A673 (cell line): ENCODE measurements at regions not wholly inside any gene's neighbourhood (a gene's known extent, or its start where the extent isn't known, plus 50 kb on each side); places are given as distances from the start of the nearest gene placed in this dataset.

Experiments
- BruUV-seq: library from RNA; stranded (reverse); fragments of 400-500 nt; replicated peaks from 2 replicates; lab custom pipeline; 2021; lab: Mats Ljungman, UMichigan
- CTCF ChIA-PET: fragments of 300-600 bp; sonication (Branson Sonifier 250); formaldehyde crosslinking; loops from one replicate; lab custom pipeline; 2022; ENCODE audit warnings: antibody characterized with exemption; lab: Charles Lee
- POLR2A ChIA-PET: fragments of 300-600 bp; sonication (Branson Sonifier 250); formaldehyde crosslinking; loops from one replicate; lab custom pipeline; 2022; ENCODE audit warnings: antibody characterized with exemption; ENCODE audit not compliant: low non-redundant PET; lab: Charles Lee
- DNase-seq: peaks from one replicate; pipeline ENCODE4 v3.0.0-alpha.2; 2015; ENCODE audit warnings: low spot score
- H3K27ac ChIP-seq: fragments of 200-600 bp; sonication (generic); 2 replicates; pipeline ENCODE4 v1.5.1; 2016; ENCODE audit warnings: mixed run types, low read depth, mild to moderate bottlenecking, mixed read lengths, antibody characterized with exemption, low read length; ENCODE audit not compliant: poor library complexity, severe bottlenecking
- H3K27me3 ChIP-seq: fragments of 200-600 bp; sonication (generic); replicated peaks from 2 replicates; pipeline ENCODE4 v1.6.1; 2017; ENCODE audit warnings: mixed run types, low read depth, mild to moderate bottlenecking, mixed read lengths, antibody characterized with exemption, low read length; ENCODE audit not compliant: insufficient read depth, poor library complexity
- H3K36me3 ChIP-seq: fragments of 200-600 bp; sonication (generic); 2 replicates; pipeline ENCODE4 v1.6.1; 2016; ENCODE audit warnings: mixed run types, mild to moderate bottlenecking, mixed read lengths, antibody characterized with exemption, low read length; ENCODE audit not compliant: insufficient read depth, poor library complexity, severe bottlenecking
- H3K4me1 ChIP-seq: fragments of 200-600 bp; sonication (generic); 2 replicates; pipeline ENCODE4 v1.6.1; 2017; ENCODE audit warnings: mixed run types, mild to moderate bottlenecking, mixed read lengths, antibody characterized with exemption, low read length; ENCODE audit not compliant: insufficient read depth, poor library complexity, severe bottlenecking
- H3K4me3 ChIP-seq: fragments of 200-600 bp; sonication (generic); 2 replicates; pipeline ENCODE4 v1.5.1; 2016; ENCODE audit warnings: low read depth, mixed run types, mild to moderate bottlenecking, mixed read lengths, low read length; ENCODE audit not compliant: poor library complexity, severe bottlenecking
- H3K9me3 ChIP-seq: fragments of 200-600 bp; sonication (generic); 2 replicates; pipeline ENCODE4 v1.6.1; 2016; ENCODE audit warnings: mixed run types, low read depth, mild to moderate bottlenecking, mixed read lengths, antibody characterized with exemption, low read length; ENCODE audit not compliant: poor library complexity, severe bottlenecking
- EZH2 ChIP-seq: fragments of 200-600 bp; sonication (generic); IDR thresholded peaks from 2 replicates; pipeline ENCODE4 v1.6.1; 2017; ENCODE audit warnings: borderline replicate concordance, low read depth, mild to moderate bottlenecking, mixed read lengths, antibody characterized with exemption, low read length; ENCODE audit not compliant: poor library complexity, severe bottlenecking
- intact Hi-C: fragments of 100-400 bp; cut with micrococcal nuclease; formaldehyde crosslinking; loops from one replicate; pipeline ENCODE4 v1.10.0; 2022; ENCODE audit not compliant: unreplicated experiment
- TF ChIP-seq, protein P1 (sequence below): fragments of 300-800, 200-600 bp; sonication (generic); conservative IDR thresholded peaks from 2 replicates; pipeline ENCODE4 v1.5.1; 2017; ENCODE audit warnings: low read depth, mild to moderate bottlenecking, antibody characterized with exemption, low read length, moderate library complexity, mixed read lengths

DNA sequence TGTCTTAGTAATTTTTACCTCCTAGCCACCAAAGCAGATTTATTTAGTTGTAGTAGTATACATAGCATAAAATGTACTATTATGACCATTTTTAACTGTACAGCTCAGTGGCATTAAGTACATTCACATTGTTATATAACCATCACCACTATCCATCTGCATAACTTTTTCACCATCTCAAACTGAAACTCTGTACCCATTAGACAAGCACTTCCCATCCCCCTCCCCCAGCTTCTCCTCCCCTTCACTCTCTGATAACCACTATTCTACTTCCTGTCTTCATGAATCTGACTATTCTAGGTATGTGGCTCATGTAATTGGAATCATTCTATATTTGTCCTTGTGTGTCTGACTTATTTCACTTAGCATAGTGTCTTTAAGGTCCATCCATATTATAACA is 71.9 kb downstream of the MRPL32 start:
- ChIA-PET CTCF (no interaction called here), POLR2A (interaction anchor here (0.5 kb wide), 1 partner anchor 983 kb away, joined by 8 read pairs; no protein-coding TSS in a partner anchor)
- no TSS peak for BruUV-seq
- peak; percentile 4 for DNase-seq
- intact Hi-C loops, result no loop called here
- no peak for TF ChIP-seq EZH2
- TF ChIP-seq, protein P1, sequence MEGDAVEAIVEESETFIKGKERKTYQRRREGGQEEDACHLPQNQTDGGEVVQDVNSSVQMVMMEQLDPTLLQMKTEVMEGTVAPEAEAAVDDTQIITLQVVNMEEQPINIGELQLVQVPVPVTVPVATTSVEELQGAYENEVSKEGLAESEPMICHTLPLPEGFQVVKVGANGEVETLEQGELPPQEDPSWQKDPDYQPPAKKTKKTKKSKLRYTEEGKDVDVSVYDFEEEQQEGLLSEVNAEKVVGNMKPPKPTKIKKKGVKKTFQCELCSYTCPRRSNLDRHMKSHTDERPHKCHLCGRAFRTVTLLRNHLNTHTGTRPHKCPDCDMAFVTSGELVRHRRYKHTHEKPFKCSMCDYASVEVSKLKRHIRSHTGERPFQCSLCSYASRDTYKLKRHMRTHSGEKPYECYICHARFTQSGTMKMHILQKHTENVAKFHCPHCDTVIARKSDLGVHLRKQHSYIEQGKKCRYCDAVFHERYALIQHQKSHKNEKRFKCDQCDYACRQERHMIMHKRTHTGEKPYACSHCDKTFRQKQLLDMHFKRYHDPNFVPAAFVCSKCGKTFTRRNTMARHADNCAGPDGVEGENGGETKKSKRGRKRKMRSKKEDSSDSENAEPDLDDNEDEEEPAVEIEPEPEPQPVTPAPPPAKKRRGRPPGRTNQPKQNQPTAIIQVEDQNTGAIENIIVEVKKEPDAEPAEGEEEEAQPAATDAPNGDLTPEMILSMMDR, result no peak
- no peak overlapping the region for H3K4me3 ChIP-seq
- H3K9me3 ChIP-seq, result no peaks in the 10 kb centered on the region
- no peaks in the 10 kb centered on the region for H3K36me3 ChIP-seq
- H3K27ac ChIP-seq, result no peak overlapping the region
- H3K27me3 ChIP-seq, result no peaks in the 10 kb centered on the region
- H3K4me1 ChIP-seq, result no peaks in the 10 kb centered on the region

DNA sequence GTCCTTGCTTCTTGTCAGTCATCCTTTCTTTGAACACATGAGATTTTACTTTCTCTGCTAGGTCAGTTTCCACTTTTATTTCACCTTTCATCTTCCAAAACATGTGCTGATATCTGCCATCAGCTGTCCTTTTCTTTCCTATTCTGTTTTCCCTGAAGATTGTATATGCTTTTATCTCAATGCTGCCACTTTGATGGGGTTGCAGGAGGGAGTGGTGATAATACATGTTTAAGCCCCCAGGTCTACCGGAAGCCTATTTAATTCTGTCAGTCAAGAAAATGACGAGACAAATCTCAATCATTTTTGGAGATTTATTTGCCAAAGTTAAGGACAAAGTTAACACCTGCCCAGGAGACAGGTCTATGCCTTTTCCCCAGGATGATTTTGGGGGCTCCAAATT is 73.8 kb downstream of the MRPL32 start:
- Histone ChIP-seq H3K27me3 (no peaks in the 10 kb centered on the region), H3K4me1 (no peaks in the 10 kb centered on the region), H3K36me3 (no peaks in the 10 kb centered on the region), H3K4me3 (no peak overlapping the region), H3K9me3 (no peaks in the 10 kb centered on the region), H3K27ac (no peak overlapping the region)
- DNase-seq, result no peak
- ChIA-PET POLR2A (no interaction called here), CTCF (no interaction called here)
- BruUV-seq, result no TSS peak
- TF ChIP-seq, protein P1, result no peak
- no peak for TF ChIP-seq EZH2
- intact Hi-C loops, result no loop called here

DNA sequence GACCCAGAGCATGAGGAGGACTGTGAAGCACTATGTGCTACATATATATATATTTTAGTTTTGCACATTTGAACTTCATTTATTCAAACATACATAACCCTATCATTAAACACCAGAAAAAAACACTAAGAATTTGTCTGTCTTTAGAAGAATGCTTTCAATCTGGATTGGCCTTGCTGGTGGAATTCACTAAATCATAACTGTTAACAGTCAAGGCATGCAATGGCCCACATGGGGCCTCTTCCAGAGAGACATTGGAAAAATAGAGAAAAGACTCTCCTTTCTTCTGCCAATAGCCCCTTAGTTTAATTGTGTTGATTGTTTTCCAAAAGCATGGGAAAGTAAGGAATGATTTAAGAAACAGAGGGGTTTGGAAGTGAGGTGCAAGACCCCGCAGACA is 77.9 kb downstream of the MRPL32 start:
- POLR2A ChIA-PET, result no interaction called here
- no peak for DNase-seq
- no TSS peak for BruUV-seq
- intact Hi-C loops, result no loop called here
- CTCF ChIA-PET, result no interaction called here
- H3K4me3 ChIP-seq, result no peak overlapping the region
- H3K36me3 ChIP-seq, result no peaks in the 10 kb centered on the region
- TF ChIP-seq, protein P1, result no peak
- no peak for TF ChIP-seq EZH2
- H3K27ac ChIP-seq, result no peak overlapping the region
- no peaks in the 10 kb centered on the region for H3K27me3 ChIP-seq
- no peaks in the 10 kb centered on the region for H3K9me3 ChIP-seq
- no peaks in the 10 kb centered on the region for H3K4me1 ChIP-seq
